Natural killer cell treated with Interleukin-12 subunit alpha and Interleukin-12 subunit beta and Interleukin-15 and Interleukin-18, amount 100 ng/mL, for 72 hours (primary cell): ENCODE measurements at regions not wholly inside any gene's neighbourhood (a gene's known extent, or its start where the extent isn't known, plus 50 kb on each side); places are given as distances from the start of the nearest gene placed in this dataset.

Experiments
- ATAC-seq, 2 donors: fragments of 150-1000 bp; cut with Tn5 transposase in 1 of 2; sonication (Bioruptor Pico), chemical (Tn5 transposase) in 1 of 2; 2 replicates each; pipeline ENCODE4 v1.10.0; 2021
- DNase-seq: peaks from one replicate; pipeline ENCODE4 v3.0.0; 2022; ENCODE audit warnings: low spot score
- H3K27ac Mint-ChIP-seq, 2 donors: 1 replicate in 1 of 2; 2 replicates in 1 of 2; pipeline ENCODE4 v1.8.0; 2022; ENCODE audit warnings: mixed read lengths in 2 of 2, mild to moderate bottlenecking in 1 of 2, moderate library complexity in 1 of 2
- H3K27me3 Mint-ChIP-seq, 2 donors: 1 replicate in 1 of 2; 2 replicates in 1 of 2; pipeline ENCODE4 v1.8.0; 2022; ENCODE audit warnings: mixed read lengths in 2 of 2
- H3K36me3 Mint-ChIP-seq: one replicate; pipeline ENCODE4 v1.8.0; 2022; ENCODE audit warnings: mixed read lengths
- H3K4me1 Mint-ChIP-seq, 2 donors: 1 replicate in 1 of 2; 2 replicates in 1 of 2; pipeline ENCODE4 v1.8.0; 2022; ENCODE audit warnings: low read depth in 2 of 2, mixed read lengths in 2 of 2, mild to moderate bottlenecking in 1 of 2
- H3K4me3 Mint-ChIP-seq: one replicate; pipeline ENCODE4 v1.8.0; 2022; ENCODE audit warnings: mixed read lengths
- H3K9me3 Mint-ChIP-seq: 2 replicates; pipeline ENCODE4 v1.8.0; 2022; ENCODE audit warnings: mixed read lengths

GRCh38 chr7:52851547-52851946 lies 183.9 kb upstream of the POM121L12 start:
- H3K27me3 Mint-ChIP-seq = no peaks in the 10 kb centered on the region
- ATAC-seq (no peak), DNase-seq (no peak)
- H3K36me3 Mint-ChIP-seq = peaks cover 10% of the 10 kb centered on the region
- no peak overlapping the region for H3K27ac Mint-ChIP-seq
- no peaks in the 10 kb centered on the region for H3K4me1 Mint-ChIP-seq
- peaks cover 16% of the 10 kb centered on the region for H3K9me3 Mint-ChIP-seq
- H3K4me3 Mint-ChIP-seq = no peak overlapping the region

DNA sequence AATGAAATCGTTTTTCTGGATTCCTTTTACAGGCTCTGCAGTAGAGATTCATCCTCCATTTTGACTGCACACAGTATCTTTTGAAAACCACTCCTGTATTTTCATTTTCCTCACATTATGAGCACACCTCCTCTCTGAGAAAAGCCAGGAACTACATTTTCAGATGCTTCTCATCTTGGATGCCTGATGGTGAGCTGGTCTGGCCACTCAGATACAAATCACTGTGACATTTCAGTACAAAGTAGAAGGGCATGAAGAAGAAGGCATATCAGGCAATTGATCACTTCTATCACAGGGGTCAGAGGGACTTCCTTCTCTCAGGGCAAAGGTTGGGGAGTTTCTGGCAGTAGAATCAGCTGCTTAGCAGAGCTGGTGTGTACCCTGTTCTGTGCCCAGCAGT lies 192.0 kb upstream of the POM121L12 start:
- no peaks in the 10 kb centered on the region for H3K27me3 Mint-ChIP-seq
- no peak for ATAC-seq
- H3K4me3 Mint-ChIP-seq = no peak overlapping the region
- no peak for DNase-seq
- H3K36me3 Mint-ChIP-seq = no peaks in the 10 kb centered on the region
- no peak overlapping the region for H3K27ac Mint-ChIP-seq
- H3K4me1 Mint-ChIP-seq = no peaks in the 10 kb centered on the region
- H3K9me3 Mint-ChIP-seq = peaks cover 19% of the 10 kb centered on the region

- Mint-ChIP-seq H3K27ac (no peak overlapping the region), H3K36me3 (peaks cover 7% of the 10 kb centered on the region), H3K4me1 (no peaks in the 10 kb centered on the region), H3K27me3 (no peaks in the 10 kb centered on the region), H3K4me3 (no peak overlapping the region), H3K9me3 (peaks cover 23% of the 10 kb centered on the region)
- ATAC-seq = no peak
- DNase-seq = no peak
These were observed 193.1 kb upstream of the POM121L12 start for GRCh38 chr7:52842202-52842900.

DNA sequence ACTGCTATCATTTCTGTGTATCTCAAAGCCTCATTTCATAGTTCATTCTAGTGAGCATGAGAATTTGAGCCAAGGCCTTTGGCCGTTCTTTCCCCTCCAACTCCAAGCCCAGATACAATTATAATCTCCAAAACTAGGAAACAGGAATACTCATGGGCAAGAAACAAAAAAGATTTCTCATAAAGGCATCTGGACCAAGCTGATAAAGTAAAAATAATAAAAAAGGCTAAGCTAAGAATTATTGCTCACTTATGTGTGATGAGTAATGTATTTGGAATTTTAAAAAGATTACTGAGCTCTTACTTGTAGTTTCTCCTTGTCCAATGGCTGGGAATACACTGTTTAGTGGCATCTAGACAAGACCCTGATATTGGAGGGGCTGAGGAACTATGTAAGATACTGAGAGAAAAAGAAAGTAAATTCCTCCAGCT lies 196.4 kb upstream of the POM121L12 start:
- Mint-ChIP-seq H3K27me3 (no peaks in the 10 kb centered on the region), H3K36me3 (peaks cover 7% of the 10 kb centered on the region), H3K4me1 (no peaks in the 10 kb centered on the region), H3K9me3 (peaks cover 21% of the 10 kb centered on the region), H3K27ac (no peak overlapping the region), H3K4me3 (no peak overlapping the region)
- no peak for ATAC-seq
- no peak for DNase-seq

GRCh38 chr7:52831321-52831720 lies 204.1 kb upstream of the POM121L12 start:
- no peak overlapping the region for H3K4me3 Mint-ChIP-seq
- no peak overlapping the region for H3K27ac Mint-ChIP-seq
- ATAC-seq (no peak), DNase-seq (no peak)
- H3K27me3 Mint-ChIP-seq = no peaks in the 10 kb centered on the region
- H3K36me3 Mint-ChIP-seq = no peaks in the 10 kb centered on the region
- peaks cover 18% of the 10 kb centered on the region for H3K9me3 Mint-ChIP-seq
- H3K4me1 Mint-ChIP-seq = no peaks in the 10 kb centered on the region

DNA sequence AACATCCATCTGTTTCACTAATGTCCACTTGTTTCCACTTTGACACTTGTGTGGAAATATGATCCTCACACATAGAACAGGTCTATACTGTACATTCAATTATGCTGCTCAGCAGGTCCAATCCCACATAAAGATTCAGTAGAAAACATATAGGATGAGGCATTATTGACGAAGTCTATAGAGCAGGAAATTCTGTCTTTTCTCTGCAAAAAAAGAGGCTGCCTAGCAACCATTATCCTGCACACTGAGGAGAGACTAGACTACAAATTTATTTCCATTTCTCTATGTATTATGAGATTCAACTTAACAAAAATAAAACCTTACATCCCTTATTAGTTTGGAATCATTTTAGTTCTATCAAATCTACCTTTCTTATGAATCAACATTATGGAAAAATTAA lies 204.6 kb upstream of the POM121L12 start:
- DNase-seq = no peak
- Mint-ChIP-seq H3K27me3 (no peaks in the 10 kb centered on the region), H3K27ac (no peak overlapping the region), H3K36me3 (no peaks in the 10 kb centered on the region), H3K4me3 (no peak overlapping the region), H3K4me1 (no peaks in the 10 kb centered on the region), H3K9me3 (peaks cover 18% of the 10 kb centered on the region)
- no peak for ATAC-seq

DNA sequence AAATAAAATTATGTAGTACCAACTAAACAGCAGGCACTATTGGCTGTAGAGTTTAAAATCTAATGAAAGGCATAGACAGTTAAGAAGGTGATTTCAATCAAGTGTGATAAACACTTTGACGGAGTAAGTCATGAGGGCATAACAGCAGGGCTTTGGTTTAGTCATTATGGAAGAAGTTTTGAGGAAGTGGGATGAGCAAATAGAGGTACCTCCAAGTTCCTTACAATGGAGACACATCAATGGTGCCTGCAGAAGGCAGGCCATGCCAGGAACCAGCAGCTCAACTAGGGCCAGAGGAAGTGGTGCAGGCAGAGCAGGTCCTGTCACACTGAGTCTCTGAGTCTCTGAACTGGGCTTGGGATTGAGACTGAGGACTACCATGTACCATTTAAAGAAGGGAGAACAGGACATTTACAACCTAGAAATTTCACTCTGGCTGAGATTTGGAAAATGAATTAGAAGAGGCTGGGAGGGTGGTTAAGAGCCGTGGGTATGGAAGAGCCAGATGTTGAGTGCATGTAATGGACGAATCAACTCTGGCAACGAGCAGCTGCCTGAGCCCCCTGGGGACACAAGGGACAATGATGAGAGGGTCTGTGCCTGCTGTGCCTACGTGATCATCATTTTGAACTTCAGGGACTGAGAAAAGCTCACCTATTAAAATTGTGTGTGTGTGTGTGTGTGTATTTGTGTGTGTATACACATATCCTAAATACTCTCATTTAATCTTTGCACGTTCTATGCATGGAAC lies 208.7 kb upstream of the POM121L12 start:
- no peak for DNase-seq
- H3K4me1 Mint-ChIP-seq = no peaks in the 10 kb centered on the region
- peaks cover 12% of the 10 kb centered on the region for H3K36me3 Mint-ChIP-seq
- peaks cover 26% of the 10 kb centered on the region for H3K9me3 Mint-ChIP-seq
- no peak overlapping the region for H3K4me3 Mint-ChIP-seq
- H3K27ac Mint-ChIP-seq = no peak overlapping the region
- H3K27me3 Mint-ChIP-seq = no peaks in the 10 kb centered on the region
- ATAC-seq = no peak

- Mint-ChIP-seq H3K27ac (no peak overlapping the region), H3K27me3 (no peaks in the 10 kb centered on the region), H3K4me1 (no peaks in the 10 kb centered on the region), H3K36me3 (peaks cover 12% of the 10 kb centered on the region), H3K4me3 (no peak overlapping the region), H3K9me3 (peaks cover 26% of the 10 kb centered on the region)
- DNase-seq (no peak), ATAC-seq (no peak)
These were observed 209.8 kb upstream of the POM121L12 start for GRCh38 chr7:52825611-52826010.

DNA sequence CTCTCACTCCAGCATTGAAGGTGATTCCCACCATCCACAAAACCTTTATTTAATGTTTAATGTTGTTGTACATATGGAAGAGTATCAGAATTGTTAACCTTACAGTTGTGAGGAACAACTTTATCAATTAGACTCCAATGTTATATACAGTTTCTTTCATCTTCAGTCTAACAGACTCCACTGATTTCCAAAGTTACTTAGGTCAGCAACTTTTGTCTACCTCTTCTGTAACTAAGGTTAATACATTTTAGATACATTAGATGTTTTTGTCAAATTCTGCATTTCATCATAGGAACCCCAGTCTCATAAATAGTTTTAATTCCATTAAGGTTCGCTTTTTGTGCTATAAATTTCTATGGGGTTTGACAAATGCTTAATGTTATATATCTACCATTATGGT lies 223.9 kb upstream of the POM121L12 start:
- DNase-seq (no peak), ATAC-seq (no peak)
- Mint-ChIP-seq H3K36me3 (peaks cover 13% of the 10 kb centered on the region), H3K9me3 (peaks cover 16% of the 10 kb centered on the region), H3K27me3 (no peaks in the 10 kb centered on the region), H3K4me3 (no peak overlapping the region), H3K4me1 (no peaks in the 10 kb centered on the region), H3K27ac (no peak overlapping the region)

GRCh38 chr7:52799817-52800216 lies 235.6 kb upstream of the POM121L12 start:
- Mint-ChIP-seq H3K27me3 (no peaks in the 10 kb centered on the region), H3K4me1 (no peaks in the 10 kb centered on the region)

DNA sequence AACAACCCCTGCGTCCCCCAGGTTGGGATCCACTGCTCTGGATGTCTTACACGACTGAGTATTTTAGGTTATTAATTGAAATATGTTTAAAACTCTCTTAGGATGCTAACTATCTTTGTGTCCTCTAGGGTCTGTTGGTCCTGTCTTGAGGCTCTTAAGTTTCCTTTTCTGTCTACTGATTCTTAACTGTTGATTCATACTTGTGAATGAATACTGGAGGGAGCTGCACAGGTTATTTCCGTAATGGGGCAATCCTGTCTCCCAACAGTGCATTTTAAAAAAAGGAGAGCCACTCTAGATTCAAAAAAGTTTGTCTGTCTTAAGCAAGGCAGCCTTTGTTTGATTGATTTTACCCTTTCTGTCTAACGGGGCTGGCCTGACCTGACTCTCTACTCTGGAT lies 237.6 kb upstream of the POM121L12 start:
- H3K27me3 Mint-ChIP-seq = no peaks in the 10 kb centered on the region
- H3K9me3 Mint-ChIP-seq = peaks cover 30% of the 10 kb centered on the region
- no peak overlapping the region for H3K4me3 Mint-ChIP-seq
- H3K36me3 Mint-ChIP-seq = peaks cover 5% of the 10 kb centered on the region
- no peaks in the 10 kb centered on the region for H3K4me1 Mint-ChIP-seq
- no peak overlapping the region for H3K27ac Mint-ChIP-seq
- DNase-seq (no peak), ATAC-seq (no peak)

More at GRCh38 chr7:52799817-52800216, 235.6 kb upstream of the POM121L12 start:
- ATAC-seq (no peak), DNase-seq (no peak)
- H3K27ac Mint-ChIP-seq = no peak overlapping the region
- H3K4me3 Mint-ChIP-seq = no peak overlapping the region
- peaks cover 12% of the 10 kb centered on the region for H3K36me3 Mint-ChIP-seq
- H3K9me3 Mint-ChIP-seq = peaks cover 37% of the 10 kb centered on the region

- Mint-ChIP-seq H3K27ac (no peak overlapping the region), H3K4me3 (no peak overlapping the region)
These were observed 240.8 kb upstream of the POM121L12 start for GRCh38 chr7:52794621-52795020.

GRCh38 chr7:52791176-52791700 lies 244.2 kb upstream of the POM121L12 start:
- Mint-ChIP-seq H3K4me1 (no peaks in the 10 kb centered on the region), H3K27ac (no peak overlapping the region), H3K9me3 (peaks cover 22% of the 10 kb centered on the region), H3K27me3 (no peaks in the 10 kb centered on the region), H3K36me3 (peaks cover 4% of the 10 kb centered on the region), H3K4me3 (no peak overlapping the region)
- DNase-seq (no peak), ATAC-seq (no peak)

More at GRCh38 chr7:52794621-52795020, 240.8 kb upstream of the POM121L12 start:
- H3K9me3 Mint-ChIP-seq = peaks cover 22% of the 10 kb centered on the region
- no peaks in the 10 kb centered on the region for H3K27me3 Mint-ChIP-seq
- H3K36me3 Mint-ChIP-seq = peaks cover 10% of the 10 kb centered on the region
- H3K4me1 Mint-ChIP-seq = no peaks in the 10 kb centered on the region
- no peak for DNase-seq
- ATAC-seq = no peak

DNA sequence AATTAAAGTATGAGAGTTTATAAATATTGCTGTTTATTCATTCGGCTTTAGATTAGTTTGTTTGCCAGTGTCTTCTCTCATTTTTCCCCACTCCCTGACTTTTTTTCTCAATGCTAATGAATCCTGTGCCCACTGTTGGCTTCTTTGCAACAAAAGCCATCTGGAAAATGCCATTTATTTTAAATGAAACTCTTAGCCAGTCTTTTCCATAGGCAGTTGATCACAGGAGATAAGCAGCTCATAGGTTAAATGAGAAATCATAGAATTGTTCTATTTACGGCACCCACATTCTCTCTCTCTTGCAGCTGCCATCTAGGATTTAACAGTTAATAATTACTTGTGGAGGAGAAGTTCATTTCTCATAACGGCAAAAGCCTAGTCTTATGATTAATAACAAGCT lies 249.3 kb upstream of the POM121L12 start:
- no peak for DNase-seq
- Mint-ChIP-seq H3K4me3 (no peak overlapping the region), H3K9me3 (peaks cover 23% of the 10 kb centered on the region), H3K27ac (no peak overlapping the region), H3K36me3 (no peaks in the 10 kb centered on the region), H3K4me1 (no peaks in the 10 kb centered on the region), H3K27me3 (no peaks in the 10 kb centered on the region)
- ATAC-seq = no peak
